ENCODE measurements at regions not wholly inside any gene's neighbourhood (a gene's known extent, or its start where the extent isn't known, plus 50 kb on each side); places are given as distances from the start of the nearest gene placed in this dataset.

- no peak for DNase-seq (ENCODE audit: low read depth)
Measured at GRCh38 chr3:144624656-144625055, 653.0 kb downstream of the DIPK2A start.

DNA sequence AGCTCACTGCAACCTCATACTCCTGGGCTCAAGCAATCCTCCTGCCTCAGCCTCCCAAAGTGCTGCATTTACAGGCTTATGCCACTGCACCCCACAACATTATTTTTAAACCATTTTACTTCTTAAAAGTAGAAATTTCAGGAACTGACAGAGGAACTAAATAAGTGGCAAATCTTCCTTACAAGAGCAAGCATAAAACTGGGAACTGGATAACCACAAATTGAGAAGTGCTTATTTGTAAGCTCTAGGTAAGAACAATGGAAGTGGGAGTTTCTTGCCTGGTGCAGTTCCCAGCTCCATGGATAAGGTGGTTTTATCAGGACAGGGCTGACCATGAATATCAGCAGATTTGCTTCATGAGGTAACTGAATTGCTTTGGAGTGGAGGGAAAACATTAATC, 655.2 kb downstream of the DIPK2A start:
- DNase-seq (ENCODE audit: low read depth): no peak

- no peak for DNase-seq (ENCODE audit: low read depth)
Measured at GRCh38 chr3:144629381-144629780, 657.8 kb downstream of the DIPK2A start.

DNA sequence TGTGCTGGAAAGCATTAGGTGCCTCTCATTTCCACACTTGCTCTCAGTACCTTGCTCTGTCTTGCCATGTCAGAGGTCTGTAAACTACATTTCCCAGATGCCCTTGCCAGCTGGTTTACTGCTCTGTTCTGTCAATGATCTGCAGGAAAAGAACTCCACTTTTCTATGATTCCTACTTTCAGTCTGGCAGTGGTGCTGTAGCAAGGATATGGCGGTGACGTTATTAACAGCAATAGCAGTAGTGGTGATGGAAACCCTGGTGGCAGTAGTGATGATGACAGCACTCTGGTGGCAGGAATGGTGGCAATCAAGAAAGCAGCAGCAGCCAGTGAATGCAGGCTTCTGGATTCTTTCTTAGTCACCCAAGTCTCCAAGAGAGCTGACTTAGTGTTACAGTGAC, 665.2 kb downstream of the DIPK2A start:
- DNase-seq (ENCODE audit: low read depth): no peak

DNA sequence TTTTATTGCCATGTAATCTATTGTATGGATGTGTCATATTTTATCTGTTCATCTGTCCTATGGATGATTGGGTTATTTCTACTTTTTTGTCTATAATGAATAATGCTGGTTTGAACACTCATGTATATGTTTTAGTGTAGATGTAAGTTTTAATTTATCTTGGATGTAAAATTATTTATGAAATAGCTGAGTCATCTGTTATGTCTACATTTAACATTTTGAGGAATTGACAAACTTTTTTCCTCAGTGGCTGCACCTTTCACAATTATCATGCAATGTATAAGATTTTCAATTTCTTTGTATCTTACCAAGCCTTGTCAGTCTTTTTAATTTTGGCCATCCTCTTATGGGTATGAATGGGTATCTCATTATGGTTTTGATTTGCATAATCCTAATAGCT, 666.4 kb downstream of the DIPK2A start:
- no peak for DNase-seq (ENCODE audit: low read depth)

DNA sequence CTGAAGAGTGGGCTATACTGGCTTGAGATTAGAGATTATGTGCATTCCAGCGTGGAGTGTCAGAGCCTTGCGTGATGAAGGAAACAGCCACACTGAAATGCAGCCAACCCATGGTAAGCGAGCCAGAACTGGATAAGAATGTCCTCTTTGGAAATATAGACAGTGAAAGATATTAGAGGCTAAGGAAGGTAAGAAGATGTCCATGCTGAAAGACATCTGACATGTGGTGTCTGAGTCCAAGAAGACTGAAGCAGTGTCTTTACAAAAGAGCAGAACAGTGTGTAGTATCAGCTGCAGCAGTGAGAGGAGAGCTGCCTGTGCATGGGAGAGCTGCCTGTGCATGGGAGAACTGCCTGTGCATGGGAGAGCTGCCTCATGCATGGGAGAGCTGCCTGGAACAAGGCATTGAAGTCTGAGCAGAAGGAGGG, 672.2 kb downstream of the DIPK2A start:
- no peak for DNase-seq (ENCODE audit: low read depth)

DNA sequence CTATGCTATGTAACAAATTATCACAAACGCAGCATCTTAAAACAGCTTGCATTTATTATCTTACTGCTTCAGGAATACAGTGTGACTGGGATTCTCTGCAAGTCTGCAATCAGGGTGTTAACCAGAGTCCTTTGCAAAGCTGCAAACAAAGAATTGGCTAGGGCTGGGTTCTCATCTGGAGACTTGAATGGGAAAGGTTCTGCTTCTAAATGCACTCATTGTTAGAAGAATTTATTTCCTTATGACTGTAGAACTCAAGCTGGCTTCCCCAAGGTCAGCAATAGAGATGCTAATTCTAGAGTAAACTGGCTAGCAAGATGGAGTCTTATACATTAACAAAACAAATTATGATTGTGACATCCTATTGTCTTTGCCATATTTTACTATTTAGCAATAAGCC, 673.7 kb downstream of the DIPK2A start:
- no peak for DNase-seq (ENCODE audit: low read depth)

GRCh38 chr3:144650380-144650779, 678.8 kb downstream of the DIPK2A start:
- no peak for DNase-seq (ENCODE audit: low read depth)

DNA sequence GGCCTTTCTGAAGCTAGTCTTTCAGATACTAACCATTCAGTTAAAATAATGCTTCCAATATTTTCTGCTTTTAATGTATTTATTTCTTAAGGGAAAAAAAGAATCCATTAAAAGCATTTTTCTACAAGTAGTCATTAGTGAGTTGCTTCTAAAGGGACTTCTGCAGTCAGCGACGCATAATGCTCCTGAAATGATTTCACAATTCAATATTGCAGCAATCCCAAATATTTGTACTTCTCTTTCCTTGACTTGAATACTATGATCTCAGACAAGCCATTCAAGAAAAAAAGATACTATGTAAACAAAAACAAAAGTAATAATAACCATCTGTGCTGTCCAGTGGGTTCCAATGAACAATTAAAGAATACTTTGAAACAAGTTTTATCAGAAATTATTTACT, 681.0 kb downstream of the DIPK2A start:
- DNase-seq (ENCODE audit: low read depth): no peak

DNA sequence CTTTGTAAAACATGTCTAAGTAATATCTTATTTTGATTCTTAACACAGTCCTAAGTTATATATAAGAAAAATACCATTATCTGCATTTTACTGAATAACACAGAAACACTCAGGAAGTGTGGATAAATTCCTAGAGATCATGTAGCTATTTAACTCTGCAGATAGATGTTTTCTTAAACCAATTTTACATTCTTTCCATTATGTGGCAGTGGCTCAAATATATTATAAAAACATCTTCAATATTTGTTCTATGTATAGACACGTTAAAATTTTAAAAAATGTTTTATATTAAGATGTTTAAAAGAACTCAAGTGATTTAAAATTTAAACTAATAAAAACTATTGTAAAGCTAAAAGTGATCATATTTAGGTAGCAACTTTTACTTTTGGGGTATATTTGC, 683.8 kb downstream of the DIPK2A start:
- no peak for DNase-seq (ENCODE audit: low read depth)

DNA sequence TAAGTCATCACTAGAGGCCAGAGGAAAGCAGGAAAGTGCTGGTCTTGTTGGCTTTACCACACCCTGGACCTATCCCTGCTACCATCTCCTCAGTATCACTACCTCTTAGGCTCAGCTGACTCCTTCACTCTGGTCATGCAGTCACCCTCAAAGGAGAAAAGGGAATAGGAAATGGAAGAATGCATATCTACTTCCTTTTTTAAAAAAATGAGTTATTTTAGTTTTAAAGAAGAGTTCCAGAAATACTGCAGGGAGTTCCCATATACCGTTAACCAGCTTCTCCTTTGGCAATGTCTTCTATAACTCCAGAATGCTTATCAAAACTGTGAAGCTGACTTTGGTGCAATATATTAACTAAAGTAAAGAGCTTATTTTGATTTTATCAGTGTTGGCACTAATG, 688.6 kb downstream of the DIPK2A start:
- DNase-seq (ENCODE audit: low read depth): no peak

GRCh38 chr3:144662729-144663128, 691.1 kb downstream of the DIPK2A start:
- no peak for DNase-seq (ENCODE audit: low read depth)

GRCh38 chr3:144663456-144664436, 692.1 kb downstream of the DIPK2A start:
- no peak for DNase-seq (ENCODE audit: low read depth)

DNA sequence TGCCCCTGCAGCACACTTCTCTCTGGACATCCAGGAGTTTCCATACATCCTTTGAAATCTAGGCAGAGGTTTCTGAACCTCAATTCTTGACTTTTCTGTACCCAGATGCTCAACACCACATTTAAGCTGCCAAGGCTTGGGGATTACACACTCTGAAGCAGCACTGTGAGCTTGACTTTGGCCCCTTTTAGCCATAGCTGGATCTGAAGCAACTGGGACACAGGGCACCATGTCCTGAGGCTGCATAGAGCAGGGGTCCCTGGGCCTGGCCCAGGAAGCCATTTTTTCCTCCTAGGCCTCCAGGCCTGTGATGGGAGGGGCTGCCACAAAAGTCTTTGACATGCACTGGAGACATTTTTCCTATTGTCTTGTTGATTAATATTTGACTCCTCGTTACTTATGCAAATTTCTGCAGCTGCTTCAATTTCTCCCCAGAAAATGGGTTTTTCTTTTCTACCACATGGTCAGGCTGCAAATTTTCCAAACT, 694.0 kb downstream of the DIPK2A start:
- no peak for DNase-seq (ENCODE audit: low read depth)

DNA sequence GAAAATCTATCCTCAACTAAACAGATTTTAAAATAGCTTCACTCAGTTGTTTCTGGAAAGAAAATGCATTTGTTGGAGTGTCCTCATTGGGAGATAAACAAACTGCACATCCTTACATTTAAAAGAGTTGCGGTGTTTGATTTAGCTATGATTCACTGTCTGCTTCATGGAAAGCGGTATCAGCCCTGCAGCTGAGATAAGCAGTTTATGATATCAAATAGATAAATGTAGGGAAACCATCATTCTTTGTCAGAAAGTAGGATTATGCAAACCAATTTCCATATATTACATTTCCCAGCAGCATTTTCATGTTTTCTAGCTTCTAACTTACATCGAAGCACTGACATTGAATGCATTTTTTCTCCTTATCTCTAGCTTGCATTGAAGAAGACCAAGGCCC, 698.9 kb downstream of the DIPK2A start:
- no peak for DNase-seq (ENCODE audit: low read depth)

- no peak for DNase-seq (ENCODE audit: low read depth)
Measured at GRCh38 chr3:144677103-144677502, 705.5 kb downstream of the DIPK2A start.

GRCh38 chr3:144683065-144683464, 711.4 kb downstream of the DIPK2A start:
- no peak for DNase-seq (ENCODE audit: low read depth)

- no peak for DNase-seq (ENCODE audit: low read depth)
Measured at GRCh38 chr3:144687862-144688261, 716.2 kb downstream of the DIPK2A start.

- no peak for DNase-seq (ENCODE audit: low read depth)
Measured at GRCh38 chr3:144692488-144692887, 720.9 kb downstream of the DIPK2A start.

GRCh38 chr3:144708437-144708836, 736.8 kb downstream of the DIPK2A start:
- no peak for DNase-seq (ENCODE audit: low read depth)

DNA sequence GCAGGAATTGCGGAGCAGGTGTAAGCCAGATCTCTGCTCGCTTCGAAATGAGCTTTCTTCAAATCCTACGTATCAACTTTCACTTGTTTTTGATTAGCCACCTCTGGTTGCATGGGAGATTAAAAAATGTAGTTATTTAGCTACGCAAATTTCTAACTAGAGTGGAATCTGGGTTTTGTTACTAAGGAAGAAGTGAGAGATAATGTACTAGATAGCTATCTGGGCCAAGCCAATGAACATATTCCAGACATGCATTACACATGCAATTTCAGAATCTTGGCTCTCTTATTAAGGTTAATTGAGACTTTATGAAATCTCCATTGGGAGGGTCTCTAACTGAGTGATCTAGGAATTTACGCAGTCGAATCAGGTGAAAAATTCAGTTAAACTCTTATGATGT, 765.7 kb downstream of the DIPK2A start:
- DNase-seq (ENCODE audit: low read depth): no peak

GRCh38 chr3:144743225-144743668, 771.6 kb downstream of the DIPK2A start:
- no peak for DNase-seq (ENCODE audit: low read depth)

- DNase-seq (ENCODE audit: low read depth): no peak
Measured at GRCh38 chr3:144744473-144744872, 772.9 kb downstream of the DIPK2A start.

Data from RPMI7951 (cell line).